ENCODE measurements at regions not wholly inside any gene's neighbourhood (a gene's known extent, or its start where the extent isn't known, plus 50 kb on each side); places are given as distances from the start of the nearest gene placed in this dataset.
A peak's percentile ranks its signal among the peaks of the same experiment; 100 is the strongest.

DNA sequence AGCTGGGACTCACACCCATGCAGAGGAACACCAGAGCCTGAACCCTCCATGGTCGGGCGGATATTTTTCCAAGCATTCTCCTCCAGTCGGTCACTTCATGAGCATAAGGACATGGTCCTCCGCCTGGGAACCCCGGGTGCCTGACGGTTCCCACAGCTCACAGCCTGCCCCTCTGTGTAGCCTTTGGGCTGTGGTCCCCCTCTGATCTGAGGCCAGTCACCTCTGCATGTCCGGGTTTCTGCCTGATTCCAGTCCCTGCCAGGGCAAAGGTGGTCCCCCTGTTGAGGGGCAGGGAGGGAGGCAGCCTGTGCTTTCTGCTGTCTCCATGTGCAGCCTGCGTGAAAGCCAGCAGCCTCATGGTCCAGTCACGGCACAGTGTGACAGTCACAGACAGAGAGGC lies 76.6 kb upstream of the KLF13 start:
- H3K4me2 ChIP-seq (ENCODE audit: insufficient read depth, low read length): no peak overlapping the region
- peaks cover 26% of the 10 kb centered on the region for H3K27me3 ChIP-seq (ENCODE audit: insufficient read depth, low read length)
- H3K36me3 ChIP-seq (ENCODE audit: insufficient read depth, low read length): no peaks in the 10 kb centered on the region
- H2AFZ ChIP-seq (ENCODE audit: low read length): no peak overlapping the region
- H3K27ac ChIP-seq (ENCODE audit: low read depth, low read length): no peak overlapping the region
- H3K4me1 ChIP-seq (ENCODE audit: insufficient read depth, low read length): peaks cover 2% of the 10 kb centered on the region
- TF ChIP-seq, protein P1, sequence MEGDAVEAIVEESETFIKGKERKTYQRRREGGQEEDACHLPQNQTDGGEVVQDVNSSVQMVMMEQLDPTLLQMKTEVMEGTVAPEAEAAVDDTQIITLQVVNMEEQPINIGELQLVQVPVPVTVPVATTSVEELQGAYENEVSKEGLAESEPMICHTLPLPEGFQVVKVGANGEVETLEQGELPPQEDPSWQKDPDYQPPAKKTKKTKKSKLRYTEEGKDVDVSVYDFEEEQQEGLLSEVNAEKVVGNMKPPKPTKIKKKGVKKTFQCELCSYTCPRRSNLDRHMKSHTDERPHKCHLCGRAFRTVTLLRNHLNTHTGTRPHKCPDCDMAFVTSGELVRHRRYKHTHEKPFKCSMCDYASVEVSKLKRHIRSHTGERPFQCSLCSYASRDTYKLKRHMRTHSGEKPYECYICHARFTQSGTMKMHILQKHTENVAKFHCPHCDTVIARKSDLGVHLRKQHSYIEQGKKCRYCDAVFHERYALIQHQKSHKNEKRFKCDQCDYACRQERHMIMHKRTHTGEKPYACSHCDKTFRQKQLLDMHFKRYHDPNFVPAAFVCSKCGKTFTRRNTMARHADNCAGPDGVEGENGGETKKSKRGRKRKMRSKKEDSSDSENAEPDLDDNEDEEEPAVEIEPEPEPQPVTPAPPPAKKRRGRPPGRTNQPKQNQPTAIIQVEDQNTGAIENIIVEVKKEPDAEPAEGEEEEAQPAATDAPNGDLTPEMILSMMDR (IDR thresholded peaks at IDR 0.05; ENCODE audit: extremely low read depth, low read depth, low read length): no peak
- H4K20me1 ChIP-seq (ENCODE audit: insufficient read depth, low read length): no peaks in the 10 kb centered on the region
- no peaks in the 10 kb centered on the region for H3K79me2 ChIP-seq (ENCODE audit: insufficient read depth, low read length)
- H3K9me3 ChIP-seq (ENCODE audit: low read depth, low read length): no peaks in the 10 kb centered on the region
- no peak overlapping the region for H3K4me3 ChIP-seq (ENCODE audit: insufficient read depth, low read length)
- DNase-seq (ENCODE audit: insufficient read length, low spot score, missing footprints): no peak

DNA sequence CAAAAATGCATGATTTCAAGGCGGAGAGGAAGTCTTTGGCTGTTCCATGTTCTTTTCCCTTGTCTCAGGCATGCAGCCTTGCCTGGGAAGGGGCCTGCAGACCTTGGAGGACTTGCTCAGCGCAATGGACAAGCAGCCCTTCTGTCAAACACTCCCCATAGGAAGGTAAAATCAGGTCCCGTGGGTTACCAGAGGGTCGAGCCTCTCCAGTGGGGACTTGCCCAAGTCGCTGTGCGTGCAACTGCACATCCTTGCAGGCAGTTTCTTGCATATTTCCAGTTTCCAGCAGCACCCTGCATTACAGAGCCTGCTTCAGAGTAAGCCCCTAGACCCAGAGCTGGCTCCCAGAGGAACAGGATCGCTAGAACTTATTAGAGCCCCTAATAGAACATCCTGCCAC lies 75.5 kb upstream of the KLF13 start:
- Histone ChIP-seq H3K4me3 (ENCODE audit: insufficient read depth, low read length) (no peak overlapping the region), H4K20me1 (ENCODE audit: insufficient read depth, low read length) (no peaks in the 10 kb centered on the region), H3K27ac (ENCODE audit: low read depth, low read length) (no peak overlapping the region), H3K4me1 (ENCODE audit: insufficient read depth, low read length) (peaks cover 2% of the 10 kb centered on the region), H3K36me3 (ENCODE audit: insufficient read depth, low read length) (no peaks in the 10 kb centered on the region), H3K4me2 (ENCODE audit: insufficient read depth, low read length) (no peak overlapping the region), H2AFZ (ENCODE audit: low read length) (no peak overlapping the region), H3K27me3 (ENCODE audit: insufficient read depth, low read length) (peaks cover 28% of the 10 kb centered on the region), H3K79me2 (ENCODE audit: insufficient read depth, low read length) (no peaks in the 10 kb centered on the region), H3K9me3 (ENCODE audit: low read depth, low read length) (no peaks in the 10 kb centered on the region)
- no peak for DNase-seq (ENCODE audit: insufficient read length, low spot score, missing footprints)
- TF ChIP-seq, protein P1 (IDR thresholded peaks at IDR 0.05; ENCODE audit: extremely low read depth, low read depth, low read length): no peak

DNA sequence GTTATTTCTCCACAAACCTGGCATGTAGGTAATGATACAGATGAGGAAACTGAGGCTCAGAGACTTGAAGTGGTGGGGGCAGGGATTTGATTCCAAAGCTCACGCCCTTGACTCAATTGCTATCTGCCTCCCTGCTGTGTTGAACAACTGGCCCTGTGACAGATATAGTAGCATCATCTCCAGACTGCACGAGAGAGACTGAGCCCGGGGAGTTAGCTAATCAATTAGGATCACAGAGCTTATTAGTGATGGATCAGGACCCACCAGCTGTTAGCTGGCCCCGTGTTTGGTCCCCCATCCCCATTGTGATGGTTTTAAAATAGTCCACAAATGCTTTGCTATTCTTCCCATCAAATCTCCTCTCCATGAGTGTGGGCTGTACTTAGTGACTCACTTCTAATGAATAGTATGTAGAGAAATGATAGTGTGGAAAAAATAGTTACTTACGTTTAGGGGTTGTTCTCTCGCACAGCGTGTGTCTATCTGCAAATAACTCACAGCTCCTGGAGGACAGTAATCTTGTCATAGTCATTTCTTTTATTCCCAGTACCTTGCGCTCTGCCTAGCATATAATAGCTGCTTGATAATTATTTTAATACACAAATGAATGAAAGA lies 74.4 kb upstream of the KLF13 start:
- no peak overlapping the region for H2AFZ ChIP-seq (ENCODE audit: low read length)
- peak; percentile 37 for DNase-seq (ENCODE audit: insufficient read length, low spot score, missing footprints)
- H3K4me1 ChIP-seq (ENCODE audit: insufficient read depth, low read length): peaks cover 2% of the 10 kb centered on the region
- TF ChIP-seq, protein P1 (IDR thresholded peaks at IDR 0.05; ENCODE audit: extremely low read depth, low read depth, low read length): no peak
- no peak overlapping the region for H3K4me3 ChIP-seq (ENCODE audit: insufficient read depth, low read length)
- H3K79me2 ChIP-seq (ENCODE audit: insufficient read depth, low read length): no peaks in the 10 kb centered on the region
- no peak overlapping the region for H3K4me2 ChIP-seq (ENCODE audit: insufficient read depth, low read length)
- H4K20me1 ChIP-seq (ENCODE audit: insufficient read depth, low read length): no peaks in the 10 kb centered on the region
- H3K27me3 ChIP-seq (ENCODE audit: insufficient read depth, low read length): peaks cover 23% of the 10 kb centered on the region
- no peaks in the 10 kb centered on the region for H3K9me3 ChIP-seq (ENCODE audit: low read depth, low read length)
- H3K27ac ChIP-seq (ENCODE audit: low read depth, low read length): no peak overlapping the region
- H3K36me3 ChIP-seq (ENCODE audit: insufficient read depth, low read length): no peaks in the 10 kb centered on the region

DNA sequence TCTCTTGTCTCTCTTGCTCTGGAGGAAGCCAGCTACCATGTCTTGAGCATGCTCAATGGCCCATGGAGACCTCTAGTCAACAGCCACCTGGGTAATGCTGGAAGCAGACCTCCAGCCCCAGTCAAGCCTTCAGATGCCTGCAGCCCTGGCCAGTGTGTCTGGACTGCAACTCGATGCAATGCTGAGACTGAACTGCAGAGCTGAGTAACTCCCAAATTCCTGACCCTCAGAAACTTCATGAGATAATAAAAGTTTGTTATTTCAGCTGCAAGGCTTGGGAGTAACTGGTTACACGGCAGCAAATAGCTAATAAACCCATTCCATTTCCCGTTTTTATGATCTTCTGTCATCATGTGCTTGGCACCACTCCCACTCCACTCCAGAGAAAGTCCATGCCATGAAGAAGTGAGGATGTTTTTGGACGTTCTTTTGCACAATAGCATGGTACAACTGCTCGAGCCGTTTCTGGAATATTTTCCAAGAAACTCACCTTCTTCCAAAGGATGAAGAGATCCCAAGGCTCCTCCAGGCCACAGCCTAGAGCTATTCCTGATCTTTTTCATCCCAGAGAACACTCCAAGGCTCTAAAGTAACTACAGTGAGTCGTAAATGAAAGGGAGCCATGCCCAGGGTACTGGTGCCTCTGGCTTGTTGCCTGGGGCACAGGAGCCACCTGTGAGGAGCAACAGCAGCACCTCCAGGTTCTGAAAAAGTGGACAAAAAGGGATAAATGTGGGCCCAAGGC lies 72.0 kb upstream of the KLF13 start:
- H3K79me2 ChIP-seq (ENCODE audit: insufficient read depth, low read length): no peaks in the 10 kb centered on the region
- H3K4me2 ChIP-seq (ENCODE audit: insufficient read depth, low read length): peak overlapping the region; percentile 18
- peak; percentile 94 for DNase-seq (ENCODE audit: insufficient read length, low spot score, missing footprints)
- H3K4me1 ChIP-seq (ENCODE audit: insufficient read depth, low read length): peaks cover 2% of the 10 kb centered on the region
- peaks cover 14% of the 10 kb centered on the region for H3K27me3 ChIP-seq (ENCODE audit: insufficient read depth, low read length)
- TF ChIP-seq, protein P1 (IDR thresholded peaks at IDR 0.05; ENCODE audit: extremely low read depth, low read depth, low read length): peak; percentile 26
- H3K9me3 ChIP-seq (ENCODE audit: low read depth, low read length): no peaks in the 10 kb centered on the region
- peak overlapping the region; percentile 8 for H2AFZ ChIP-seq (ENCODE audit: low read length)
- H3K4me3 ChIP-seq (ENCODE audit: insufficient read depth, low read length): no peak overlapping the region
- no peaks in the 10 kb centered on the region for H3K36me3 ChIP-seq (ENCODE audit: insufficient read depth, low read length)
- H3K27ac ChIP-seq (ENCODE audit: low read depth, low read length): no peak overlapping the region
- no peaks in the 10 kb centered on the region for H4K20me1 ChIP-seq (ENCODE audit: insufficient read depth, low read length)
